Neural cell (in vitro differentiated cells): ENCODE measurements at regions not wholly inside any gene's neighbourhood (a gene's known extent, or its start where the extent isn't known, plus 50 kb on each side); places are given as distances from the start of the nearest gene placed in this dataset.

ENCODE experiments used
- H2AFZ ChIP-seq: fragments of 200-600, 300-800 bp; sonication (generic), shearing (Covaris generic); 2 replicates; pipeline ENCODE4 v1.6.0; 2014; ENCODE audit warnings: low read depth, mild to moderate bottlenecking, antibody characterized with exemption, low read length, moderate library complexity
- H3F3A ChIP-seq: fragments of 200-600 bp; shearing (Covaris generic); 2 replicates; pipeline ENCODE4 v1.6.1; 2016; ENCODE audit warnings: mild to moderate bottlenecking, moderate library complexity, mixed read lengths, antibody characterized with exemption, low read length; ENCODE audit not compliant: insufficient read depth, poor library complexity, severe bottlenecking
- H3K27ac ChIP-seq: fragments of 200-600, 300-800 bp; sonication (generic), shearing (Covaris generic); 2 replicates; pipeline ENCODE4 v1.5.1; 2014; ENCODE audit warnings: mild to moderate bottlenecking, low read length, moderate library complexity
- H3K27me3 ChIP-seq: fragments of 300-800, 200-600 bp; sonication (generic), shearing (Covaris generic); 2 replicates; pipeline ENCODE4 v1.6.0; 2014; ENCODE audit warnings: mild to moderate bottlenecking, low read depth, low read length, moderate library complexity; ENCODE audit not compliant: insufficient read depth
- H3K36me3 ChIP-seq: fragments of 300-800, 200-600 bp; sonication (generic), shearing (Covaris generic); 2 replicates; pipeline ENCODE4 v1.5.1; 2014; ENCODE audit warnings: mild to moderate bottlenecking, antibody characterized with exemption, low read length, moderate library complexity; ENCODE audit not compliant: insufficient read depth
- H3K4me2 ChIP-seq: fragments of 300-800, 200-600 bp; sonication (generic), shearing (Covaris generic); 2 replicates; pipeline ENCODE4 v1.6.0; 2014; ENCODE audit warnings: mild to moderate bottlenecking, low read length
- H3K4me3 ChIP-seq: fragments of 300-800, 200-600 bp; sonication (generic), shearing (Covaris generic); 2 replicates; pipeline ENCODE4 v1.5.1; 2014; ENCODE audit warnings: mild to moderate bottlenecking, low read length, moderate library complexity
- H3K79me2 ChIP-seq: fragments of 200-600 bp; shearing (Covaris generic); replicated peaks from 2 replicates; pipeline ENCODE4 v1.6.0; 2014; ENCODE audit warnings: mild to moderate bottlenecking, low read length, moderate library complexity; ENCODE audit not compliant: insufficient read depth
- H3K9ac ChIP-seq: fragments of 300-800, 200-600 bp; sonication (generic), shearing (Covaris generic); 2 replicates; pipeline ENCODE4 v1.6.1; 2016; ENCODE audit warnings: mild to moderate bottlenecking, low read length, mixed read lengths
- H3K9me2 ChIP-seq: fragments of 200-600 bp; shearing (Covaris generic); 2 replicates; pipeline ENCODE4 v1.6.1; 2016; ENCODE audit warnings: mild to moderate bottlenecking, low read length, mixed read lengths; ENCODE audit not compliant: insufficient read depth
- H3K9me3 ChIP-seq: fragments of 200-600, 300-800 bp; sonication (generic), shearing (Covaris generic); 2 replicates; pipeline ENCODE4 v1.6.1; 2016; ENCODE audit warnings: mild to moderate bottlenecking, mixed run types, low read length, moderate library complexity, mixed read lengths
- H4K20me1 ChIP-seq: fragments of 200-600 bp; shearing (Covaris generic); 2 replicates; pipeline ENCODE4 v1.6.1; 2016; ENCODE audit warnings: mild to moderate bottlenecking, mixed run types; ENCODE audit not compliant: insufficient read depth
- CTCF ChIP-seq: fragments of 450-650 bp; IDR thresholded peaks from 2 replicates; pipeline ENCODE4 v1.5.1; 2014; ENCODE audit warnings: antibody characterized with exemption, mild to moderate bottlenecking, moderate library complexity; ENCODE audit not compliant: poor library complexity, severe bottlenecking
- EP300 ChIP-seq: fragments of 450-650 bp; conservative IDR thresholded peaks from 2 replicates; pipeline ENCODE4 v1.6.1; 2014; ENCODE audit warnings: antibody characterized with exemption, mild to moderate bottlenecking, moderate library complexity; ENCODE audit not compliant: poor library complexity, severe bottlenecking
- EZH2 ChIP-seq: fragments of 200-600, 300-800 bp; shearing (Covaris generic), sonication (generic); IDR thresholded peaks from 2 replicates; pipeline ENCODE4 v1.6.1; 2014; ENCODE audit warnings: antibody characterized with exemption, low read length, borderline replicate concordance, mild to moderate bottlenecking; ENCODE audit not compliant: insufficient read depth, poor library complexity, severe bottlenecking
- MXI1 ChIP-seq: fragments of 450-650 bp; conservative IDR thresholded peaks from 2 replicates; pipeline ENCODE4 v1.6.1; 2014; ENCODE audit warnings: antibody characterized with exemption, mild to moderate bottlenecking; ENCODE audit not compliant: poor library complexity, severe bottlenecking
- POLR2AphosphoS5 ChIP-seq: IDR thresholded peaks from 2 replicates; pipeline ENCODE4 v1.6.1; 2012
- RAD21 ChIP-seq: fragments of 450-650 bp; conservative IDR thresholded peaks from 2 replicates; pipeline ENCODE4 v1.6.1; 2014; ENCODE audit warnings: antibody characterized with exemption, mild to moderate bottlenecking, moderate library complexity
- SMC3 ChIP-seq: fragments of 450-650 bp; conservative IDR thresholded peaks from 2 replicates; pipeline ENCODE4 v1.6.1; 2014; ENCODE audit warnings: antibody characterized with exemption, mild to moderate bottlenecking, moderate library complexity; ENCODE audit not compliant: poor library complexity
- TAF1 ChIP-seq: IDR thresholded peaks from 2 replicates; pipeline ENCODE4 v1.6.1; 2012; ENCODE audit warnings: low read depth
- TF ChIP-seq, protein P1 (sequence below): IDR thresholded peaks from 2 replicates; pipeline ENCODE4 v1.6.1; 2012; ENCODE audit warnings: borderline replicate concordance

- Histone ChIP-seq H3K27me3 (no peaks in the 10 kb centered on the region), H3K36me3 (no peaks in the 10 kb centered on the region), H3K4me2 (no peak overlapping the region), H3K9ac (no peak overlapping the region), H3F3A (no peaks in the 10 kb centered on the region), H4K20me1 (no peaks in the 10 kb centered on the region), H3K4me3 (no peak overlapping the region), H3K9me2 (no peaks in the 10 kb centered on the region), H2AFZ (no peak overlapping the region), H3K27ac (no peak overlapping the region), H3K79me2 (no peaks in the 10 kb centered on the region), H3K9me3 (no peaks in the 10 kb centered on the region)
- TF ChIP-seq RAD21, result no peak
Observed at GRCh38 chr13:31468114-31468902, 268.5 kb downstream of the B3GLCT start.

DNA sequence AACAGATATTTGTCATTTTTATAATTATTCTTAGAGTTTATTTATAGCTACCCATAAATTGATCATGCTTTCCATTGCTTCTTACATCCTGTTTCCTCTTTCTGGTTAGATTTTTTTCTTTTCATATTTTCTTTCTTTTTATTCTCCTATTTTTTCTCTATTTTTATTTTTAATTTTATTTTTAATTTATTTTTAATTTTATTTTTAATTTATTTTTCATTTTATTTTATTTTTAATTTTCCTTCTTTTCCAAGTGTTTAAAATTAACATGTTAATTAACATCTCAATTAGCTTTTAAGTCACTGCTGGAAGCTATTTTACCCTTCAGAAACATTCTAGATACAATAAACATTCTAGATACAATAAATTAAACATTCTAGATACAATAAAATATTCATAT is 269.6 kb downstream of the B3GLCT start:
- Histone ChIP-seq H3K27me3 (no peaks in the 10 kb centered on the region), H3K9me3 (no peaks in the 10 kb centered on the region), H3K27ac (no peak overlapping the region), H3F3A (no peaks in the 10 kb centered on the region), H3K79me2 (no peaks in the 10 kb centered on the region), H3K36me3 (no peaks in the 10 kb centered on the region), H3K4me3 (no peak overlapping the region), H3K4me2 (no peak overlapping the region), H4K20me1 (no peaks in the 10 kb centered on the region), H2AFZ (no peak overlapping the region), H3K9ac (no peak overlapping the region), H3K9me2 (no peaks in the 10 kb centered on the region)
- TF ChIP-seq POLR2AphosphoS5, result no peak

- H3K79me2 ChIP-seq, result no peaks in the 10 kb centered on the region
- no peak overlapping the region for H3K4me2 ChIP-seq
Observed at GRCh38 chr13:31476266-31476665, 263.1 kb upstream of the RXFP2 start.

More at GRCh38 chr13:31476266-31476665, 263.1 kb upstream of the RXFP2 start:
- H3K9me2 ChIP-seq, result no peaks in the 10 kb centered on the region
- H3K27ac ChIP-seq, result no peak overlapping the region
- no peaks in the 10 kb centered on the region for H3K9me3 ChIP-seq
- TF ChIP-seq TAF1 (no peak), EZH2 (no peak), RAD21 (no peak), SMC3 (no peak), CTCF (no peak), POLR2AphosphoS5 (no peak), MXI1 (no peak), EP300 (no peak)
- TF ChIP-seq, protein P1, sequence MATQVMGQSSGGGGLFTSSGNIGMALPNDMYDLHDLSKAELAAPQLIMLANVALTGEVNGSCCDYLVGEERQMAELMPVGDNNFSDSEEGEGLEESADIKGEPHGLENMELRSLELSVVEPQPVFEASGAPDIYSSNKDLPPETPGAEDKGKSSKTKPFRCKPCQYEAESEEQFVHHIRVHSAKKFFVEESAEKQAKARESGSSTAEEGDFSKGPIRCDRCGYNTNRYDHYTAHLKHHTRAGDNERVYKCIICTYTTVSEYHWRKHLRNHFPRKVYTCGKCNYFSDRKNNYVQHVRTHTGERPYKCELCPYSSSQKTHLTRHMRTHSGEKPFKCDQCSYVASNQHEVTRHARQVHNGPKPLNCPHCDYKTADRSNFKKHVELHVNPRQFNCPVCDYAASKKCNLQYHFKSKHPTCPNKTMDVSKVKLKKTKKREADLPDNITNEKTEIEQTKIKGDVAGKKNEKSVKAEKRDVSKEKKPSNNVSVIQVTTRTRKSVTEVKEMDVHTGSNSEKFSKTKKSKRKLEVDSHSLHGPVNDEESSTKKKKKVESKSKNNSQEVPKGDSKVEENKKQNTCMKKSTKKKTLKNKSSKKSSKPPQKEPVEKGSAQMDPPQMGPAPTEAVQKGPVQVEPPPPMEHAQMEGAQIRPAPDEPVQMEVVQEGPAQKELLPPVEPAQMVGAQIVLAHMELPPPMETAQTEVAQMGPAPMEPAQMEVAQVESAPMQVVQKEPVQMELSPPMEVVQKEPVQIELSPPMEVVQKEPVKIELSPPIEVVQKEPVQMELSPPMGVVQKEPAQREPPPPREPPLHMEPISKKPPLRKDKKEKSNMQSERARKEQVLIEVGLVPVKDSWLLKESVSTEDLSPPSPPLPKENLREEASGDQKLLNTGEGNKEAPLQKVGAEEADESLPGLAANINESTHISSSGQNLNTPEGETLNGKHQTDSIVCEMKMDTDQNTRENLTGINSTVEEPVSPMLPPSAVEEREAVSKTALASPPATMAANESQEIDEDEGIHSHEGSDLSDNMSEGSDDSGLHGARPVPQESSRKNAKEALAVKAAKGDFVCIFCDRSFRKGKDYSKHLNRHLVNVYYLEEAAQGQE, result no peak
- no peaks in the 10 kb centered on the region for H3F3A ChIP-seq
- no peak overlapping the region for H2AFZ ChIP-seq
- no peaks in the 10 kb centered on the region for H4K20me1 ChIP-seq
- H3K36me3 ChIP-seq, result no peaks in the 10 kb centered on the region
- no peak overlapping the region for H3K4me3 ChIP-seq
- H3K27me3 ChIP-seq, result no peaks in the 10 kb centered on the region
- H3K9ac ChIP-seq, result no peak overlapping the region
